ENCODE measurements at regions not wholly inside any gene's neighbourhood (a gene's known extent, or its start where the extent isn't known, plus 50 kb on each side); places are given as distances from the start of the nearest gene placed in this dataset.

GRCh38 chr3:6549296-6549695 lies 311.6 kb upstream of the GRM7 start:
- TF ChIP-seq CTCF (IDR thresholded peaks at IDR 0.05), result no peak
- TF ChIP-seq POLR2AphosphoS5 (IDR thresholded peaks at IDR 0.05), result no peak

All from prostate gland (tissue), 2 donors.